ENCODE measurements at regions not wholly inside any gene's neighbourhood (a gene's known extent, or its start where the extent isn't known, plus 50 kb on each side); places are given as distances from the start of the nearest gene placed in this dataset.

GRCh38 chr1:87753366-87753765, 424.7 kb downstream of the LMO4 start:
- H3K36me3 ChIP-seq = no peaks in the 10 kb centered on the region
- H3K4me1 ChIP-seq = peaks cover 0 to 6% (median 0%) of the 10 kb centered on the region in 3 donors
- H3K27ac ChIP-seq = no peak overlapping the region
- intact Hi-C loops (cut with DNase I) = no loop called here
- TF ChIP-seq POLR2A (IDR thresholded peaks at IDR 0.05) (no peak), CTCF (IDR thresholded peaks at IDR 0.05) (no peak)
- H3K27me3 ChIP-seq = no peaks in the 10 kb centered on the region
- no peaks in the 10 kb centered on the region for H3K9me3 ChIP-seq
- no peak overlapping the region for H3K4me3 ChIP-seq
- DNase-seq = no peak

GRCh38 chr1:87754139-87754538, 425.5 kb downstream of the LMO4 start:
- intact Hi-C loops (cut with DNase I) = no loop called here
- no peak for DNase-seq
- no peak for TF ChIP-seq CTCF (IDR thresholded peaks at IDR 0.05)
- no peak for TF ChIP-seq POLR2A (IDR thresholded peaks at IDR 0.05)
- Histone ChIP-seq H3K9me3 (no peaks in the 10 kb centered on the region), H3K27ac (no peak overlapping the region), H3K27me3 (no peaks in the 10 kb centered on the region), H3K4me1 (peaks cover 0 to 6% (median 0%) of the 10 kb centered on the region in 3 donors), H3K36me3 (no peaks in the 10 kb centered on the region), H3K4me3 (no peak overlapping the region)

GRCh38 chr1:87757676-87758075, 429.0 kb downstream of the LMO4 start:
- H3K27ac ChIP-seq = peak overlapping the region in 3 of 4 donors; percentile 9 to 58 (median 55)
- H3K4me3 ChIP-seq = no peak overlapping the region
- no peak for DNase-seq
- intact Hi-C loops (cut with DNase I) = no loop called here
- WGBS, 2 donors = 69 to 91% methylated on average over 9 of the region's 9 CpGs
- peaks cover 0 to 6% (median 0%) of the 10 kb centered on the region in 3 donors for H3K4me1 ChIP-seq
- no peaks in the 10 kb centered on the region for H3K27me3 ChIP-seq
- H3K36me3 ChIP-seq = no peaks in the 10 kb centered on the region
- TF ChIP-seq CTCF (IDR thresholded peaks at IDR 0.05) = no peak
- H3K9me3 ChIP-seq = no peaks in the 10 kb centered on the region

- Histone ChIP-seq H3K4me1 (peaks cover 0 to 6% (median 0%) of the 10 kb centered on the region in 3 donors), H3K27ac (peak overlapping the region in 1 of 4 donors; percentile 25), H3K9me3 (no peaks in the 10 kb centered on the region), H3K27me3 (no peaks in the 10 kb centered on the region), H3K4me3 (no peak overlapping the region), H3K36me3 (no peaks in the 10 kb centered on the region)
- DNase-seq = no peak
- intact Hi-C loops (cut with DNase I) = no loop called here
- WGBS, 2 donors = 28 to 32% methylated on average over 4 of the region's 4 CpGs
- TF ChIP-seq CTCF (IDR thresholded peaks at IDR 0.05) (no peak), POLR2A (IDR thresholded peaks at IDR 0.05) (no peak)
These were observed 430.9 kb downstream of the LMO4 start for GRCh38 chr1:87759421-87760087.

GRCh38 chr1:87760155-87760554, 431.5 kb downstream of the LMO4 start:
- peak overlapping the region in 1 of 4 donors; percentile 25 for H3K27ac ChIP-seq
- H3K27me3 ChIP-seq = no peaks in the 10 kb centered on the region
- no peak for DNase-seq
- intact Hi-C loops (cut with DNase I) = no loop called here
- H3K36me3 ChIP-seq = no peaks in the 10 kb centered on the region
- no peaks in the 10 kb centered on the region for H3K9me3 ChIP-seq
- WGBS, 2 donors = 40 to 73% methylated on average over 2 of the region's 2 CpGs
- no peak overlapping the region for H3K4me3 ChIP-seq
- TF ChIP-seq CTCF (IDR thresholded peaks at IDR 0.05) = no peak
- TF ChIP-seq POLR2A (IDR thresholded peaks at IDR 0.05) = no peak
- H3K4me1 ChIP-seq = peaks cover 0 to 6% (median 0%) of the 10 kb centered on the region in 3 donors
